Astrocyte (in vitro differentiated cells and primary cell): ENCODE measurements at regions not wholly inside any gene's neighbourhood (a gene's known extent, or its start where the extent isn't known, plus 50 kb on each side); places are given as distances from the start of the nearest gene placed in this dataset.

Experiments used
- EZH2 ChIP-seq: IDR thresholded peaks from 2 replicates; pipeline ENCODE4 v1.6.1; 2012; ENCODE audit warnings: mild to moderate bottlenecking, low read length, inconsistent platforms; ENCODE audit not compliant: insufficient read depth
- TF ChIP-seq, protein P1 (sequence below): IDR thresholded peaks from 2 replicates; pipeline ENCODE4 v1.5.1; 2011; ENCODE audit warnings: low read depth, mild to moderate bottlenecking, inconsistent platforms, low read length, moderate library complexity; ENCODE audit not compliant: insufficient read depth

DNA sequence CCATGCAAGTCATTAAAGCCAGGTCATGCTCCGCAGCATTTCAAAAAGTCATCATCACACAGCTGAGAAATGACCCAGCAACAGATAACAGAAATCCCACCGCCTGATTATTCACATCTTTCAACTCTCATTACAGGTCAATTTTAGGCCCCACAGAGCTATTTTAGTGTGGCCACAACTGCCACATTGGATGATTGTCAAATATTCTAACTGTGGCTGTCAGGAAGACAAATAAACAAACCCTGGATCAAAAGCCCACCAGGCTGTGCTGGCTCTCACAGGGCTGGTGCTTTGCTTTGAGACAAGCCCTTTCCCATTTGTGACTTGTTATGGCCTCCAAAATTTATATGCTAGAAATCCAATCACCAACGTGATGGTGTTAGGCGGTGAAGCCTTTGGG is 117.6 kb upstream of the CDC14C start:
- TF ChIP-seq, protein P1, sequence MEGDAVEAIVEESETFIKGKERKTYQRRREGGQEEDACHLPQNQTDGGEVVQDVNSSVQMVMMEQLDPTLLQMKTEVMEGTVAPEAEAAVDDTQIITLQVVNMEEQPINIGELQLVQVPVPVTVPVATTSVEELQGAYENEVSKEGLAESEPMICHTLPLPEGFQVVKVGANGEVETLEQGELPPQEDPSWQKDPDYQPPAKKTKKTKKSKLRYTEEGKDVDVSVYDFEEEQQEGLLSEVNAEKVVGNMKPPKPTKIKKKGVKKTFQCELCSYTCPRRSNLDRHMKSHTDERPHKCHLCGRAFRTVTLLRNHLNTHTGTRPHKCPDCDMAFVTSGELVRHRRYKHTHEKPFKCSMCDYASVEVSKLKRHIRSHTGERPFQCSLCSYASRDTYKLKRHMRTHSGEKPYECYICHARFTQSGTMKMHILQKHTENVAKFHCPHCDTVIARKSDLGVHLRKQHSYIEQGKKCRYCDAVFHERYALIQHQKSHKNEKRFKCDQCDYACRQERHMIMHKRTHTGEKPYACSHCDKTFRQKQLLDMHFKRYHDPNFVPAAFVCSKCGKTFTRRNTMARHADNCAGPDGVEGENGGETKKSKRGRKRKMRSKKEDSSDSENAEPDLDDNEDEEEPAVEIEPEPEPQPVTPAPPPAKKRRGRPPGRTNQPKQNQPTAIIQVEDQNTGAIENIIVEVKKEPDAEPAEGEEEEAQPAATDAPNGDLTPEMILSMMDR: no peak
- no peak for TF ChIP-seq EZH2
